ENCODE measurements at regions not wholly inside any gene's neighbourhood (a gene's known extent, or its start where the extent isn't known, plus 50 kb on each side); places are given as distances from the start of the nearest gene placed in this dataset.

GRCh38 chr11:15726893-15727519, 612.3 kb downstream of the INSC start:
- DNase-seq (ENCODE audit: extremely low spot score) = no peak
- ChIA-PET CTCF (no interaction called here), POLR2A (no interaction called here)
- TF ChIP-seq CTCF (IDR thresholded peaks at IDR 0.05; ENCODE audit: control extremely low read depth, extremely low read depth, low read depth, missing control alignments) = no peak

- TF ChIP-seq CTCF (IDR thresholded peaks at IDR 0.05; ENCODE audit: control extremely low read depth, extremely low read depth, low read depth, missing control alignments) = no peak
- CTCF ChIA-PET = no interaction called here
- POLR2A ChIA-PET = no interaction called here
- DNase-seq (ENCODE audit: extremely low spot score) = no peak
Observed at GRCh38 chr11:15727520-15727914, 612.8 kb downstream of the INSC start.

- DNase-seq (ENCODE audit: extremely low spot score) = no peak
- TF ChIP-seq CTCF (IDR thresholded peaks at IDR 0.05; ENCODE audit: control extremely low read depth, extremely low read depth, low read depth, missing control alignments) = no peak
- ChIA-PET CTCF (no interaction called here), POLR2A (no interaction called here)
Observed at GRCh38 chr11:15728207-15728606, 613.5 kb downstream of the INSC start.

- no peak for DNase-seq (ENCODE audit: extremely low spot score)
- CTCF ChIA-PET = interaction anchor here (2.3 kb wide), 1 partner anchor 89 kb away, joined by 6 read pairs; no protein-coding TSS in a partner anchor
- POLR2A ChIA-PET = no interaction called here
- TF ChIP-seq CTCF (IDR thresholded peaks at IDR 0.05; ENCODE audit: control extremely low read depth, extremely low read depth, low read depth, missing control alignments) = no peak
Observed at GRCh38 chr11:15730263-15730994, 615.7 kb downstream of the INSC start.

- no peak for TF ChIP-seq CTCF (IDR thresholded peaks at IDR 0.05; ENCODE audit: control extremely low read depth, extremely low read depth, low read depth, missing control alignments)
- POLR2A ChIA-PET = no interaction called here
- CTCF ChIA-PET = interaction anchor here (0.7 to 2.3 kb wide), 2 partner anchors 15 to 89 kb away, joined by 3 to 6 read pairs; no protein-coding TSS in a partner anchor
- no peak for DNase-seq (ENCODE audit: extremely low spot score)
Observed at GRCh38 chr11:15730995-15731385, 616.3 kb downstream of the INSC start.

- CTCF ChIA-PET = no interaction called here
Observed at GRCh38 chr11:15735706-15736105, 620.6 kb downstream of the SOX6 start.

More at GRCh38 chr11:15735706-15736105, 620.6 kb downstream of the SOX6 start:
- no peak for TF ChIP-seq CTCF (IDR thresholded peaks at IDR 0.05; ENCODE audit: control extremely low read depth, extremely low read depth, low read depth, missing control alignments)
- POLR2A ChIA-PET = no interaction called here
- no peak for DNase-seq (ENCODE audit: extremely low spot score)
